ENCODE measurements at regions not wholly inside any gene's neighbourhood (a gene's known extent, or its start where the extent isn't known, plus 50 kb on each side); places are given as distances from the start of the nearest gene placed in this dataset.

DNA sequence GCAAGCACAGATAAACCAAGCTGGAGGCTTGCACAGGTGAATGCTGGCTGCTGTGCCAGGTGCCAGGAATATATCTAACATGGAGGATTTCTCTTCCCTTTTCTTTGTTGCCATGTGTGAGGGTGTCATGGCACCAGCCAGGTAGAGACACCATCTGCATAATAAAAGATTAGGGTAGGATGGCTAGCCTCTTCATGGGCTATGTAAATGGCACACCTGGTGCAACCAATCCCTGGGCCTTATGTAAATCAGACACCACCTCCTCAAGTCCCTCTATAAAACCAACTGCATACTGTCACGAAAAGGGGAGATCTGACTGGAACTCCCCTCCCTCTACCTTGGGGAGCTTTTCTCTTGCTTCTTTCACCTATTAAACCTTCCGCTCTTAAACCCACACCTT, 322.5 kb upstream of the POM121L12 start:
- no peaks in the 10 kb centered on the region for H3K36me3 Mint-ChIP-seq (ENCODE audit: insufficient read depth, unreplicated experiment)
- H3K27ac Mint-ChIP-seq (ENCODE audit: unreplicated experiment): no peak overlapping the region
- intact Hi-C loops (cut with micrococcal nuclease; ENCODE audit: unreplicated experiment): no loop called here
- no TSS peak for BruUV-seq (replicated peaks)
- no peak for DNase-seq
- TF ChIP-seq CTCF (IDR thresholded peaks at IDR 0.05; ENCODE audit: unreplicated experiment): no peak
- peaks cover 29% of the 10 kb centered on the region for H3K9me3 Mint-ChIP-seq (ENCODE audit: low read depth, unreplicated experiment)
- no peaks in the 10 kb centered on the region for H3K4me1 Mint-ChIP-seq (ENCODE audit: low read depth, unreplicated experiment)
- no peaks in the 10 kb centered on the region for H3K27me3 Mint-ChIP-seq (ENCODE audit: unreplicated experiment)
- no peak overlapping the region for H3K4me3 Mint-ChIP-seq (ENCODE audit: low read depth, unreplicated experiment)
- CTCF ChIA-PET: no interaction called here

DNA sequence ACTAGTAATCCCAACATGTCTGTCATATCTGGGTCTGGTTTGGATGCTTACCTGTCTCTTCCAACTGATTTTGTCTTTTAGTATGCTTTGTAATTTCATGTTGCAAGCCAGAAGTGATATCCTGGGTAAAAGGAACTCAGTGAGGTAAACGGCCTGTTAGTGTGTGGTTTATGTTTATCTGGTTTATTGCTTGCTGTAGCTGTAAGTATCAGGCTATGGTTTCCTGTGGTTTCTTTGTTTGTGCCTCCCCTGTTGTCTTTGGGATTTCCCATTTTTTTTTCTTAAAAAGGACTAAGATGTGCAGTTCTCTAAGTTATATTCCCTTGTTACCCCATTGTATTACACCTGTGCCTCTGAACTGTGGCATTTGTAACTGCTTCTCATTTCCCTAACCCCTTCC, 323.5 kb upstream of the POM121L12 start:
- BruUV-seq (replicated peaks): no TSS peak
- DNase-seq: no peak
- no peaks in the 10 kb centered on the region for H3K27me3 Mint-ChIP-seq (ENCODE audit: unreplicated experiment)
- TF ChIP-seq CTCF (IDR thresholded peaks at IDR 0.05; ENCODE audit: unreplicated experiment): no peak
- no peaks in the 10 kb centered on the region for H3K36me3 Mint-ChIP-seq (ENCODE audit: insufficient read depth, unreplicated experiment)
- no peaks in the 10 kb centered on the region for H3K4me1 Mint-ChIP-seq (ENCODE audit: low read depth, unreplicated experiment)
- peaks cover 29% of the 10 kb centered on the region for H3K9me3 Mint-ChIP-seq (ENCODE audit: low read depth, unreplicated experiment)
- CTCF ChIA-PET: no interaction called here
- H3K27ac Mint-ChIP-seq (ENCODE audit: unreplicated experiment): no peak overlapping the region
- intact Hi-C loops (cut with micrococcal nuclease; ENCODE audit: unreplicated experiment): no loop called here
- H3K4me3 Mint-ChIP-seq (ENCODE audit: low read depth, unreplicated experiment): no peak overlapping the region

DNA sequence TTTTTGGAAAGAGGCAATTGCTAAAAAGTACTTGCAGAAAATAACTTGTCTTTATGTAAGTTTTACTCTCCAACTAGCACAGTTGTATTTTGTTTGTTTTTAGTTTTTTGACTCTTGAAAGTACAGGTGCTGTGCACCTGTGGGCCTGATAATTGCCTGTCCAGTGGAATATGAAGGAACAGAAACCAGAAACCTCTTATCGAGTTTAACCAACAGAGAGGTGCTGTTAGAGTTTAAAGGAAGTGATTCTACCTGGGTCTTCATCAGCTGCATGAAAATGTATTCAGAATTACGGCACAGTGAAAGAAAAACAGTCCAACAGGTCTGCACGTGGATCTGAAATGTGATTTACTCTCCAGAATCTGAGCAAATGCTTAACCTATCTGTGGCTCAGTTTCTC, 326.6 kb upstream of the POM121L12 start:
- Mint-ChIP-seq H3K4me3 (ENCODE audit: low read depth, unreplicated experiment) (no peak overlapping the region), H3K27ac (ENCODE audit: unreplicated experiment) (no peak overlapping the region), H3K36me3 (ENCODE audit: insufficient read depth, unreplicated experiment) (no peaks in the 10 kb centered on the region), H3K4me1 (ENCODE audit: low read depth, unreplicated experiment) (no peaks in the 10 kb centered on the region), H3K9me3 (ENCODE audit: low read depth, unreplicated experiment) (peaks cover 19% of the 10 kb centered on the region), H3K27me3 (ENCODE audit: unreplicated experiment) (no peaks in the 10 kb centered on the region)
- no TSS peak for BruUV-seq (replicated peaks)
- intact Hi-C loops (cut with micrococcal nuclease; ENCODE audit: unreplicated experiment): no loop called here
- DNase-seq: no peak
- no peak for TF ChIP-seq CTCF (IDR thresholded peaks at IDR 0.05; ENCODE audit: unreplicated experiment)
- CTCF ChIA-PET: no interaction called here

- no TSS peak for BruUV-seq (replicated peaks)
- Mint-ChIP-seq H3K9me3 (ENCODE audit: low read depth, unreplicated experiment) (peaks cover 9% of the 10 kb centered on the region), H3K27ac (ENCODE audit: unreplicated experiment) (no peak overlapping the region), H3K36me3 (ENCODE audit: insufficient read depth, unreplicated experiment) (no peaks in the 10 kb centered on the region), H3K4me3 (ENCODE audit: low read depth, unreplicated experiment) (no peak overlapping the region), H3K4me1 (ENCODE audit: low read depth, unreplicated experiment) (no peaks in the 10 kb centered on the region), H3K27me3 (ENCODE audit: unreplicated experiment) (no peaks in the 10 kb centered on the region)
- no peak for TF ChIP-seq CTCF (IDR thresholded peaks at IDR 0.05; ENCODE audit: unreplicated experiment)
- intact Hi-C loops (cut with micrococcal nuclease; ENCODE audit: unreplicated experiment): no loop called here
- CTCF ChIA-PET: no interaction called here
- DNase-seq: no peak
Measured at GRCh38 chr7:52705768-52706167, 329.7 kb upstream of the POM121L12 start.

DNA sequence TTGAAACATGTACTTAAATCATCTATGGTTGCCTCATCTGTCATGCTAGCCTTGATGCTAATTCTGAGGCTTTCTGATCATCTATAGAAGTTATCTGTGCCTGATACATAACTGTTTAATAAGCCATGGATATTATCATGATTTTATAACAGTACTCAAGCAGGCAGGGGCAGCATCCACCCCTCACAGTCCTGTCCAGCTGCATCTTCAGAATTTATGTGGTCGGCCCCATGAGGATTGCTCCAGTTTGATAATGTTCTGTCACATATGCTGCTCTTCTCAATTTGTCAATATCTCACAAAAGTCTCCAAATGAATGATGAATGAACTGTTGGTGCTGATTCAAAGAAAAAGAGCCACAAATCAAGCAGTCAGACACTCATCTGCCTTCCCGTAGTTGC, 335.1 kb upstream of the POM121L12 start:
- intact Hi-C loops (cut with micrococcal nuclease; ENCODE audit: unreplicated experiment): no loop called here
- no peak for DNase-seq
- no peak overlapping the region for H3K4me3 Mint-ChIP-seq (ENCODE audit: low read depth, unreplicated experiment)
- CTCF ChIA-PET: no interaction called here
- no peaks in the 10 kb centered on the region for H3K27me3 Mint-ChIP-seq (ENCODE audit: unreplicated experiment)
- H3K27ac Mint-ChIP-seq (ENCODE audit: unreplicated experiment): no peak overlapping the region
- no peaks in the 10 kb centered on the region for H3K36me3 Mint-ChIP-seq (ENCODE audit: insufficient read depth, unreplicated experiment)
- no TSS peak for BruUV-seq (replicated peaks)
- TF ChIP-seq CTCF (IDR thresholded peaks at IDR 0.05; ENCODE audit: unreplicated experiment): no peak
- peaks cover 12% of the 10 kb centered on the region for H3K9me3 Mint-ChIP-seq (ENCODE audit: low read depth, unreplicated experiment)
- H3K4me1 Mint-ChIP-seq (ENCODE audit: low read depth, unreplicated experiment): no peaks in the 10 kb centered on the region

All from Calu3 (cell line).